PC-3 (cell line): ENCODE measurements at regions not wholly inside any gene's neighbourhood (a gene's known extent, or its start where the extent isn't known, plus 50 kb on each side); places are given as distances from the start of the nearest gene placed in this dataset.

Source experiments
- ATAC-seq: fragments of 200-7000 bp; cut with Tn5 transposase; 2 replicates; pipeline ENCODE4 v1.9.1; 2020; ENCODE audit warnings: mild to moderate bottlenecking, moderate library complexity
- BruUV-seq: library from RNA; stranded (reverse); fragments of 400-500 nt; replicated peaks from 2 replicates; lab custom pipeline; 2021; lab: Mats Ljungman, UMichigan
- CTCF ChIA-PET: fragments of 300-600 bp; sonication (Branson Sonifier 250); formaldehyde crosslinking; loops from one replicate; lab custom pipeline; 2022; ENCODE audit warnings: antibody characterized with exemption; lab: Charles Lee
- POLR2A ChIA-PET: fragments of 300-600 bp; sonication (Branson Sonifier 250); formaldehyde crosslinking; loops from one replicate; lab custom pipeline; 2022; ENCODE audit warnings: antibody characterized with exemption; ENCODE audit not compliant: unreplicated experiment; lab: Charles Lee
- DNase-seq: peaks from one replicate; pipeline ENCODE4 v3.0.0-alpha.2; 2015
- H2AFZ ChIP-seq: fragments of 300-600 bp; sonication (generic); 2 replicates; pipeline ENCODE4 v1.6.0; 2016; ENCODE audit warnings: antibody characterized with exemption, low read length
- H3F3A ChIP-seq: fragments of 300-600 bp; sonication (generic); one replicate; pipeline ENCODE4 v1.6.0; 2017; ENCODE audit warnings: antibody characterized with exemption, low read length, control low read depth, mild to moderate bottlenecking; ENCODE audit not compliant: unreplicated experiment
- H3K27ac ChIP-seq: fragments of 300-600 bp; sonication (generic); 2 replicates; pipeline ENCODE4 v1.5.1; 2016; ENCODE audit warnings: mild to moderate bottlenecking, low read length
- H3K27me3 ChIP-seq: fragments of 300-600 bp; sonication (generic); 2 replicates; pipeline ENCODE4 v1.6.1; 2016; ENCODE audit warnings: low read length, mixed read lengths
- H3K36me3 ChIP-seq: fragments of 300-600 bp; sonication (generic); 2 replicates; pipeline ENCODE4 v1.6.1; 2016; ENCODE audit warnings: low read depth, mixed run types, low read length, mixed read lengths
- H3K4me1 ChIP-seq: fragments of 300-600 bp; sonication (generic); 2 replicates; pipeline ENCODE4 v1.5.1; 2016; ENCODE audit warnings: low read length; ENCODE audit not compliant: insufficient read depth
- H3K4me2 ChIP-seq: fragments of 300-600 bp; sonication (generic); 2 replicates; pipeline ENCODE4 v1.6.0; 2016; ENCODE audit warnings: low read length
- H3K4me3 ChIP-seq: fragments of 300-600 bp; sonication (generic); 2 replicates; pipeline ENCODE4 v1.5.1; 2016; ENCODE audit warnings: mild to moderate bottlenecking, low read length, mixed read lengths
- H3K79me2 ChIP-seq: fragments of 300-600 bp; sonication (generic); 2 replicates; pipeline ENCODE4 v1.6.1; 2017; ENCODE audit warnings: low read length, mixed read lengths
- H3K9ac ChIP-seq: fragments of 300-600 bp; sonication (generic); 2 replicates; pipeline ENCODE4 v1.6.0; 2016; ENCODE audit warnings: mild to moderate bottlenecking, low read length
- H3K9me2 ChIP-seq: fragments of 300-600 bp; sonication (generic); replicated peaks from 2 replicates; pipeline ENCODE4 v1.6.1; 2016; ENCODE audit warnings: mixed run types, low read length, mixed read lengths
- H3K9me3 ChIP-seq: fragments of 300-600 bp; sonication (generic); 2 replicates; pipeline ENCODE4 v1.6.1; 2016; ENCODE audit warnings: low read length, mixed read lengths
- H4K20me1 ChIP-seq: fragments of 300-600 bp; sonication (generic); 2 replicates; pipeline ENCODE4 v1.6.1; 2016; ENCODE audit warnings: low read length, mixed read lengths
- CTCF ChIP-seq: fragments of 300-600 bp; sonication (generic); conservative IDR thresholded peaks from 2 replicates; pipeline ENCODE4 v1.5.1; 2017; ENCODE audit warnings: antibody characterized with exemption, low read depth, mild to moderate bottlenecking, low read length
- EZH2 ChIP-seq: fragments of 300-600 bp; sonication (generic); IDR thresholded peaks from one replicate; pipeline ENCODE4 v1.6.1; 2017; ENCODE audit warnings: antibody characterized with exemption, mild to moderate bottlenecking, low read length; ENCODE audit not compliant: unreplicated experiment
- EZH2phosphoT487 ChIP-seq: fragments of 300-600 bp; sonication (generic); IDR thresholded peaks from 2 replicates; pipeline ENCODE4 v1.6.1; 2018; ENCODE audit warnings: mild to moderate bottlenecking, antibody characterized with exemption, low read length, borderline replicate concordance
- intact Hi-C: fragments of 100-400 bp; cut with micrococcal nuclease; formaldehyde crosslinking; loops from 2 replicates; pipeline ENCODE4 v1.9.0; 2023

- TF ChIP-seq EZH2 (no peak), EZH2phosphoT487 (no peak), CTCF (no peak)
- no peak overlapping the region for H3K9ac ChIP-seq
- ATAC-seq (peak; percentile 97), DNase-seq (peak; percentile 83)
- H3K9me3 ChIP-seq, result no peaks in the 10 kb centered on the region
- POLR2A ChIA-PET, result interaction anchor here (0.6 kb wide), 1 partner anchor 1764 kb away, joined by 3 read pairs; no protein-coding TSS in a partner anchor
- no peaks in the 10 kb centered on the region for H3K27me3 ChIP-seq
- no peaks in the 10 kb centered on the region for H4K20me1 ChIP-seq
- no peaks in the 10 kb centered on the region for H3K36me3 ChIP-seq
- H3K27ac ChIP-seq, result peak overlapping the region; percentile 26; the same call in 1 of the 2 replicates
- H3K4me2 ChIP-seq, result peak overlapping the region; percentile 41; the same call in 1 of the 2 replicates
- peaks cover 19% of the 10 kb centered on the region for H3K4me1 ChIP-seq
- CTCF ChIA-PET, result no interaction called here
- H3K9me2 ChIP-seq, result no peaks in the 10 kb centered on the region
- H3F3A ChIP-seq, result no peaks in the 10 kb centered on the region
- no TSS peak for BruUV-seq
- intact Hi-C loops, result no loop called here
- H3K4me3 ChIP-seq, result no peak overlapping the region
- no peaks in the 10 kb centered on the region for H3K79me2 ChIP-seq
- no peak overlapping the region for H2AFZ ChIP-seq
Observed at GRCh38 chr14:29310757-29311156, 544.2 kb downstream of the FOXG1 start.

GRCh38 chr14:29311983-29312382 lies 545.4 kb downstream of the FOXG1 start:
- Histone ChIP-seq H3F3A (no peaks in the 10 kb centered on the region), H3K4me3 (no peak overlapping the region), H3K4me1 (peaks cover 19% of the 10 kb centered on the region), H3K36me3 (no peaks in the 10 kb centered on the region), H3K9ac (no peak overlapping the region), H3K4me2 (no peak overlapping the region), H4K20me1 (no peaks in the 10 kb centered on the region), H2AFZ (no peak overlapping the region), H3K9me3 (no peaks in the 10 kb centered on the region), H3K27me3 (no peaks in the 10 kb centered on the region), H3K79me2 (no peaks in the 10 kb centered on the region), H3K27ac (no peak overlapping the region), H3K9me2 (no peaks in the 10 kb centered on the region)
- CTCF ChIA-PET, result no interaction called here
- DNase-seq (no peak), ATAC-seq (no peak)
- TF ChIP-seq CTCF (no peak), EZH2 (no peak), EZH2phosphoT487 (no peak)
- intact Hi-C loops, result no loop called here
- no TSS peak for BruUV-seq
- POLR2A ChIA-PET, result no interaction called here

GRCh38 chr14:29316936-29317335 lies 550.3 kb downstream of the FOXG1 start:
- H3K27me3 ChIP-seq, result no peaks in the 10 kb centered on the region
- H3K4me3 ChIP-seq, result no peak overlapping the region
- no peaks in the 10 kb centered on the region for H3F3A ChIP-seq
- no peaks in the 10 kb centered on the region for H3K79me2 ChIP-seq
- no peaks in the 10 kb centered on the region for H3K4me1 ChIP-seq
- BruUV-seq, result no TSS peak
- no peak overlapping the region for H3K9ac ChIP-seq
- intact Hi-C loops, result no loop called here
- no peaks in the 10 kb centered on the region for H3K36me3 ChIP-seq
- ChIA-PET CTCF (no interaction called here), POLR2A (no interaction called here)
- no peak for TF ChIP-seq EZH2phosphoT487
- TF ChIP-seq EZH2, result no peak
- TF ChIP-seq CTCF, result no peak
- ATAC-seq (no peak), DNase-seq (no peak)
- no peaks in the 10 kb centered on the region for H3K9me2 ChIP-seq
- no peak overlapping the region for H3K27ac ChIP-seq
- H3K9me3 ChIP-seq, result no peaks in the 10 kb centered on the region
- H4K20me1 ChIP-seq, result no peaks in the 10 kb centered on the region
- H3K4me2 ChIP-seq, result no peak overlapping the region
- H2AFZ ChIP-seq, result no peak overlapping the region
